SHP77 treated with DMSO at 0.1 percent for 48 hours (cell line): ENCODE measurements at regions not wholly inside any gene's neighbourhood (a gene's known extent, or its start where the extent isn't known, plus 50 kb on each side); places are given as distances from the start of the nearest gene placed in this dataset.

ENCODE experiments used
- DNase-seq: peaks from one replicate; lab custom pipeline; 2025; lab: John Stamatoyannopoulos, UW

- DNase-seq = no peak
These were observed 76.8 kb upstream of the GATA2 start for GRCh38 chr3:128569756-128570155.

- no peak for DNase-seq
These were observed 75.8 kb upstream of the GATA2 start for GRCh38 chr3:128568602-128569490.

DNA sequence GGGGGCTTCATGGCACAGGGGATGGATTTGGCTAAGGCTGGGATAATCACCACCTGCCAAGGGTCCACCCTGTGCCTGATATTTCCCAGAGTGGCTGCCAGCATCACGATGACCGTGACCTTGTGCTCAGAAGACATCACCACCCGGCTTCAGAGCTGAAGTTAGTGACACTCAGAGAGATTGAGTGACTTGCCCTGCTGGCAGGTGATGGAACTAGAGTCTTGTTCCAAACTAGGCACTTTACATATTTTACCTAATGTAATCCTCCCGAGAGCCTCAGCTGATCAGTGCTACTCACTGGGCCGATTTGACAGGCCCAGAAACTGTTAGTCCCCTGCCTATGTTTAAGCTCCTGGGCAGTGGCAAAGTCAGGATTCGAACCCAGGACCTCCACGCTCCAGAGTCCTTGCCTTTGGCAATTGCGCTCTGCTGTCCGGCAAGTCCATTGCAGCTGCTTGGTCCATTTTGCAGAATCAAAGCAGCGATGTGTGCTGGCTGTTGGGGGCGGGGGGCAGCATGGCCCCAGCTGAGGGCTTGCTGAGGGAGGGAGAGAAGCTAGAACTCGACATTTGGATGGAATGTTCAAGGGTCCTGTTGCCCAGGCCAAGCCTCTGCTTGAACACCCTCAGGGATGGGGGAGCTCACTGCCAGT, 74.8 kb upstream of the GATA2 start:
- no peak for DNase-seq

GRCh38 chr3:128567141-128567540, 74.1 kb upstream of the GATA2 start:
- no peak for DNase-seq

DNA sequence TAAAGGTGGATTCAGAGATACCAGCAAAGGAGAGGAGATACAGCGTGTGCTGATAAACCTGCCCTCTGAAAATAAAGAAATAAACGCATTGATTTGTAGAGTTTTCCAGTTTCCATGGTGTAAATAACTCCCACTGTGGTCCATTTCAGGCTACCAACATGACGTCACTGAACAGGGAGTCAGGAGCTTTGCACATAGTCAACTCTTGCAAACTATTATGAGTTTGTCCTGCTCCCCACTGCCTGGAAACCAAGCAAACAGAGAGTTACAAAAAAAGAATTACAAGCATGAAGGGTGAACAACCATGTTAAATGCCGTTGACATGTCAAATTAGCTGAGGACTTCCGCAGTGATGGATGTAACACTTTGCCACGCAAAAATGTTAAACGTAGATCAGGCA, 70.4 kb upstream of the GATA2 start:
- DNase-seq = no peak

DNA sequence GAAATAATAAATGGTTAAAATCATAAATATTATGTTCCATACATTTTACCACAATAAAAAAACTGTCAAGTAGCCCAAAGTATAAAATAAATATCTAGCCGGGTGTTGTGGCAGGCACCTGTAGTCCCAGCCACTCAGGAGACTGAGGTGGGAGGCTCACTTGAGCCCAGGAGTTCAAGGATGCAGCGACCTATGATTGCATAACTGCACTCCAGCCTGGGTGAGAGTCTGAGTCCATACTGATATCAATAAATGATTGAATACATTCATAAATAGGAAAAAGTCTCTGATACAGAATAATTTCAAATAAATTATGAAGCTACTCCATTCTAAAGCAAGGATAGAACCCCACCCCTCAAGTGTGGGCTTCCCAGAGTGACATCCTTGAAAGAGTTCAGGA, 68.5 kb upstream of the GATA2 start:
- DNase-seq = no peak

- no peak for DNase-seq
These were observed 67.8 kb upstream of the GATA2 start for GRCh38 chr3:128560768-128561167.

GRCh38 chr3:128559486-128560225, 66.7 kb upstream of the GATA2 start:
- peak; percentile 24 for DNase-seq

DNA sequence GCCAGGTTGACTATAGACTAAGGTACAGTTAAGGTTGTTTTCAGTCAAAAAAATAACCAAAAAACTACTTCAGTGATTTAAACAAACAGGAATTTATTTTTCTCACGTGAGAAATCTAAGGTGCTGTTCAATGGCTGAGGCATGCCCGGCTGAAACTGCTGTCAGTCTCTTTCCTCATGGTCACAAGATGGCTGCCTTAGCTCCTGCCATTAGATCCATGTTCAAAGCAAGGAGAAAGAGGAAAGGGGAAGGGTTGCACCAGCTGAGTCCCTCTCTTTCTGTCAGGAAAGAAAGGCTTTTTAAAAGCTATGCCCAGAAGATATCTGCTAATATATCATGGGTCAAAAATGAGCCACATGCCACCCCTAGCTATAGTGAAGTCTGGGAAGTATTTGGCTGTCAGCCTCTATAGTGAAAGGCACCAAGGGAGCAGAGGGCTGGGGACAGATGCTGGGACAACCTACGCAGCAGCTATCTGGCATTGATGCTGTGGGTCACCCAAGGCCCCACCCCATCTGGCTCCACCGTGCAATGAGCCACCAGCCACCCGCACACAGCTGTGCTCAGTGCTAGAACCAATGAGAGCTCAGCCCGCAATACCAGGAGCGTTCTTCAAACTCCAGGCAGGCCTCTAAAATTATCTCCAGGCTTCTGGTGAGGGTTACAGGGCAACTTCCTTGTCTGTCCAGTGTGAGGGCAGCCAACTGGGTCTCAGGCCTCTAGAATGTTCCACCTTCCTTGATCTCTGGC, 64.7 kb upstream of the GATA2 start:
- DNase-seq = no peak

GRCh38 chr3:128556907-128557306, 63.9 kb upstream of the GATA2 start:
- no peak for DNase-seq

DNA sequence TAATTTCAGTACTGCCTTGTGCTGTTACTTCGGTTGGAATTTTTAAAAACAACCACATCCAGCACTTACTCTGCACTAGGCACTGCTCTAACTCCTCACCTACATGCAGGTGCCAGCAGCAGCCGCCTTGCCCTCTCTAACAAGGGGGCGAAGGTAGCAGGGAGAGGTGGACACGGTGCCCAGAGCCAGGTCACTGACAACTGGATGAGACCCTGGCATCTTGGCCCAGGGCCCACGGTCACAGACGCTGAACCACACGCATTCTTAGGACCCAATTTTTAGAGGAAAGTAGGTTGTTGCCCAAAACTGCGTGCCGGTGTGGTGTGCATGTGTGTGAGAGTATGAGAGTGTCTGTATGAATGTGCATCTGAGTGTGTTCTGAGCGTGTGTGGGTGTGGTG, 63.4 kb upstream of the GATA2 start:
- no peak for DNase-seq

- DNase-seq = no peak
These were observed 62.8 kb upstream of the GATA2 start for GRCh38 chr3:128555841-128556240.

DNA sequence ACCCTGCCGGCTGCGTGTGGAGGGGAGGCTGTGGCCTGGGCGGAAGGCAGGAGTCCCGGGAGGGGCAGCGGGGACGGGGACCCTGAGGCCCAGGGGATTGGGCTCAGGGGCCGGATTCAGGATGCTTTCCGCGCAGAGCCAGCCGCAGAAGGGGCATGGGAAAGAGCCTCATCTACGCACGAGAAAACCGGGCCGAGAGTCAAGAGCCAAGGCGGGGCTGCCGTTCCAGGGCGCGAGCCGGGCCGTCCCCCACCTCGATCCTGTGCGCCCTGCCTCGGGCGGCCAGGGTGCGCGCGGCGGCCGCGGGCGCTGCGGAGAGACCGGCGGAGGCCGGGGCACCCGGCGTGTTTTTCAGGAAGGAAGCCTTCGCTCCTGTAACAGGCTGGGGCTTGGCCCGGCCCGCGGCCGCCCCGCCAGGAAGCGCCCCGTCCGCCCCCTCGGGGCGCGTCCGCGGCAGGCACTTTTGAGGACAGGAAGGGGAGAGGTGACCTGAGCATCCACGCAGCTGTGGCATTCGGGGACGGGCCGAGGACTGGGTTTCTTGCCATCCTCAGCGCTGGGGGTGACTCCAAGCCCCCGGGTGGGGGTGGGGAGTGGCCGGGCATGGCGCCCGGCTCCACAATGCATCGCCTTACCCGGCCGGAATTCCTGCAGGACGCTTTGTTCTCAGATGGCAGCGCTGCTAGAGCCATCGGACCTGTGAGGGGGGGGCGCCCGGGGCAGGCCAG, 62.3 kb upstream of the GATA2 start:
- no peak for DNase-seq

DNA sequence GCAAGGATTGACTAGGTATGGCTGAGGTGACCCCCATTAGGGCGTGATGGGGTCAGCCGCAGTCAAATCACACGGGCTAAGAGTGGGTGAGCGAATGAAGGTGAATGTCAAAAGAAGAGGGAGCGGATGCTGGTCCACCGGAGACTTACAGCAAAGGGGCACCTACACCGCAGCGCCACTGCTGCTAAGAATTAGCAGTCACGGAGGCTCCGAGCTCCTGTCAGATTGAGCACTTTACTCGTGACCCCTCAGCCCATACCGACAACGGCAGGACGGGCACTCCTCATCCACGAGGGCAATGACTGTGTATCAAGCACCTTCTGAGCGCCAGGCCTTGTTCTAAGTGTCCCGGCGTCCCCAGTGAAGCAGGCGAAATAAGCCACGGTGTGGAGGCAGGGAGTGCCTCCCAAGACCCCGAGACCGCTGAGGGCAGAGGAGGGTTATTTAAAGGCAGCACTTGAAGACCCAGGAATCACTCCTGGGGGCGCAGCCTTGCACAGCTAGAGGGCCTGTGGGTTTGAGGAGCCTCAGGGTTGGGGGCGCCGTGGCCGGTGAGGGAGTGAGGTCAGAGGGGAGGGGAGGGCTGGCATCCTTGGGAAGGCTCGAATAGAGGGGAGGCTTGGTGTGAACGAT, 61.6 kb upstream of the GATA2 start:
- no peak for DNase-seq

GRCh38 chr3:128554100-128554464, 61.1 kb upstream of the GATA2 start:
- no peak for DNase-seq

GRCh38 chr3:128553560-128553959, 60.6 kb upstream of the GATA2 start:
- no peak for DNase-seq

GRCh38 chr3:128551867-128552266, 58.9 kb upstream of the GATA2 start:
- no peak for DNase-seq

DNA sequence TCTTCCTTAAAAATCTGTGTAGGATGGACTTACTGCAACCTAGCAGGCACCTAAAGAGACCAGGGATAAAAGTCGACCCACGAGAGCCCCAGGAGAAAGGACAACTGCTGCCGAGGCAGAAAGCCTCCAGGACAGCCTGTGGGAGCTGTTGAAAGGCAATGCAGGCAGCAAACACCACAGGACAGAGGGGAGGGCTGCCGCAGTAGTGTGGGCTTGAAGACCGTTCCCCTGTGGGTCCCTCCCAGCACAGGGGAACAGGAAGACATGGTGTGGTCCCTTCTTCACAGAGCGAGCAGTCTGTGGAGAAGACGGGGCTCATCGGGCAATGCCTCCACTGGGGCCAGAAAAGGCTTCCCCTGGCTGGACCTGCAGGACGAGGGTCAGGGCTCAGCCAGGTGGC, 58.5 kb upstream of the GATA2 start:
- no peak for DNase-seq

- no peak for DNase-seq
These were observed 57.6 kb upstream of the GATA2 start for GRCh38 chr3:128550471-128551126.

- no peak for DNase-seq
These were observed 57.1 kb upstream of the GATA2 start for GRCh38 chr3:128550113-128550440.
